GM20000 (cell line): ENCODE measurements at regions not wholly inside any gene's neighbourhood (a gene's known extent, or its start where the extent isn't known, plus 50 kb on each side); places are given as distances from the start of the nearest gene placed in this dataset.

Experiments
- DNase-seq: peaks from one replicate; pipeline ENCODE4 v3.0.0; 2012; ENCODE audit warnings: low spot score
- TF ChIP-seq, protein P1 (sequence below): IDR thresholded peaks from 2 replicates; pipeline ENCODE4 v1.5.1; 2012; ENCODE audit warnings: mild to moderate bottlenecking, control low read depth; ENCODE audit errors: extremely low read depth, missing control alignments

- TF ChIP-seq, protein P1, sequence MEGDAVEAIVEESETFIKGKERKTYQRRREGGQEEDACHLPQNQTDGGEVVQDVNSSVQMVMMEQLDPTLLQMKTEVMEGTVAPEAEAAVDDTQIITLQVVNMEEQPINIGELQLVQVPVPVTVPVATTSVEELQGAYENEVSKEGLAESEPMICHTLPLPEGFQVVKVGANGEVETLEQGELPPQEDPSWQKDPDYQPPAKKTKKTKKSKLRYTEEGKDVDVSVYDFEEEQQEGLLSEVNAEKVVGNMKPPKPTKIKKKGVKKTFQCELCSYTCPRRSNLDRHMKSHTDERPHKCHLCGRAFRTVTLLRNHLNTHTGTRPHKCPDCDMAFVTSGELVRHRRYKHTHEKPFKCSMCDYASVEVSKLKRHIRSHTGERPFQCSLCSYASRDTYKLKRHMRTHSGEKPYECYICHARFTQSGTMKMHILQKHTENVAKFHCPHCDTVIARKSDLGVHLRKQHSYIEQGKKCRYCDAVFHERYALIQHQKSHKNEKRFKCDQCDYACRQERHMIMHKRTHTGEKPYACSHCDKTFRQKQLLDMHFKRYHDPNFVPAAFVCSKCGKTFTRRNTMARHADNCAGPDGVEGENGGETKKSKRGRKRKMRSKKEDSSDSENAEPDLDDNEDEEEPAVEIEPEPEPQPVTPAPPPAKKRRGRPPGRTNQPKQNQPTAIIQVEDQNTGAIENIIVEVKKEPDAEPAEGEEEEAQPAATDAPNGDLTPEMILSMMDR = no peak
- no peak for DNase-seq
Measured at GRCh38 chr5:25851301-25851700, 1187.1 kb downstream of the CDH9 start.

DNA sequence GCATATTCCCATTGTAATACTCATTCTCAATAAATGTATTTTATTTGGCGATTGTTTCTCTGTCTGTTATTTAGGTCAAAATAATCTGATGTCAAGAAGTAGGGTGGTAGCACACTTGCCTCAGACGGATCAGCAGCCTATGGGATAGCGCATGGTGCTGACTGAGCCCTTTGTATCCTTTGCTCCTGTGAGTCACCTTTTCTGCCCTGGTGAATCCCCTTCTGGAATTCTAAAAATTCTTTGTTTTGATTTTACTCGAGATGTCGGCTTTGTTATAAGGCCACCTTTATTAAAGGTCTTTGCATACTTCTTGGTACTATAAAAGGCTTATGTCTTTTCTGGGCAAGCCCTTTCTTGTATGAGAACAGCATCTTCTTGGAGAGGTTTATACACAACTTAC is 1187.8 kb downstream of the CDH9 start:
- TF ChIP-seq, protein P1 = no peak
- DNase-seq = no peak

- DNase-seq = no peak
- TF ChIP-seq, protein P1 = no peak
Measured at GRCh38 chr5:25849270-25849669, 1189.1 kb downstream of the CDH9 start.

GRCh38 chr5:25823330-25823873 is 1178.6 kb upstream of the CDH10 start:
- TF ChIP-seq, protein P1 = no peak

More at GRCh38 chr5:25823330-25823873, 1178.6 kb upstream of the CDH10 start:
- DNase-seq = no peak
